ENCODE measurements at regions not wholly inside any gene's neighbourhood (a gene's known extent, or its start where the extent isn't known, plus 50 kb on each side); places are given as distances from the start of the nearest gene placed in this dataset.
"Not testable (repeated sequence)": the region's sequence is repeated elsewhere in the genome, so short reads cannot be mapped to it uniquely, and the experiment has no call there.

GRCh38 chr1:73701826-73702225 lies 496.1 kb downstream of the LRRIQ3 start:
- Mint-ChIP-seq H3K9me3 (peaks cover 3% of the 10 kb centered on the region), H3K36me3 (ENCODE audit: low read depth) (no peaks in the 10 kb centered on the region), H3K4me1 (no peaks in the 10 kb centered on the region), H3K27me3 (no peaks in the 10 kb centered on the region), H3K4me3 (no peak overlapping the region), H3K27ac (no peak overlapping the region)
- no peak for DNase-seq
- no peak for ATAC-seq

DNA sequence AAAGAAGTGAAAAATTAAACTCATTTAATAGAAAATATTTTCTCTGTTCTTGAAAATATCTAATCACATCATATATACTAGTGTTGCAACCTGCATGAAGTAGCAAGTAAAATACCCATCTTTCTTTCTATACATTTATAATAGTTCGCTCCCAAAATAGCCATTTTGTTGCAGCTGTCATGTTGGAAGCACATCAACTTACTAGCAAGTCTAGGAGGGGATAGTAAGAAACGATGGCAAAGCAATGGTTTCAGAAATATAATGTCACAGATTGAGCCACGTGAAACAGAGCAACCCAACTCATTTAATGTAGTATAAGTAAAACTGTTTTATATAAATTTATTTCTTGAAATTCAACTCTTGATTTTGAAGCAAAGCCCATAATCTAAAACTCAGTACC lies 521.8 kb downstream of the LRRIQ3 start:
- Mint-ChIP-seq H3K27ac (no peak overlapping the region), H3K4me3 (no peak overlapping the region), H3K27me3 (no peaks in the 10 kb centered on the region), H3K4me1 (no peaks in the 10 kb centered on the region), H3K36me3 (ENCODE audit: low read depth) (no peaks in the 10 kb centered on the region), H3K9me3 (no peaks in the 10 kb centered on the region)
- ATAC-seq = no peak
- DNase-seq = no peak

DNA sequence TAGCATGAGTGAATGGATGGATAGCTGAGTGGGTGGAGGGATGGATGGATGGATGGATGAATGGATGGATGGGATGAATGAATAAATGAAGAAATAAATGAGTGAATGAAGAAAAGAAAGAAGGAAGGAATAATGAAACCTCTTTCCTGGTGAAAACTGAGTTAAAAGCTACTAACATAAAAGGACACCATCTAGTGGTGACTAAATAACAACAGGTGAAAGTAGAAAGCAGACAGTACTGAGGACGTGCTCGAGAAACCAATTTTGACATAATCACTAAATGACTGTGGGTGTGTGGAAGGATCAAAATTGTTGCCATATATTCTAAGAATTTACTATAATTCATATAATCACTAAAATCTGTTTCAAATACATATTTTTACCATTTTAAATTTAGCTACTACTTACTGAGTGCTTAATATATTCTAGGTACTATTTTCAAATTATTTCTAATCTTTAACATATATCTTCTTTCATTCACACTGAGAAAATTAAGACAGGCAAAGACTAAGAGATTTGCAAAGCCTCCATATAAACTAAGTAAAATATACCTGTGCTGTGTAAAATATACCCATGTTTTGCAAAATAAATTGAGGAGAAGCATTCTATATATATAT lies 522.9 kb downstream of the LRRIQ3 start:
- Mint-ChIP-seq H3K27ac (no peak overlapping the region), H3K4me3 (no peak overlapping the region), H3K27me3 (no peaks in the 10 kb centered on the region), H3K36me3 (ENCODE audit: low read depth) (no peaks in the 10 kb centered on the region), H3K4me1 (no peaks in the 10 kb centered on the region), H3K9me3 (peaks cover 2% of the 10 kb centered on the region)
- no peak for DNase-seq
- ATAC-seq = no peak

- H3K4me1 Mint-ChIP-seq = no peaks in the 10 kb centered on the region
Measured at GRCh38 chr1:73673971-73674370, 524.0 kb downstream of the LRRIQ3 start.

GRCh38 chr1:73671530-73671929 lies 526.4 kb downstream of the LRRIQ3 start:
- DNase-seq (no peak), ATAC-seq (no peak)
- Mint-ChIP-seq H3K27ac (no peak overlapping the region), H3K9me3 (peaks cover 4% of the 10 kb centered on the region), H3K36me3 (ENCODE audit: low read depth) (no peaks in the 10 kb centered on the region), H3K27me3 (no peaks in the 10 kb centered on the region), H3K4me1 (no peaks in the 10 kb centered on the region), H3K4me3 (no peak overlapping the region)

More at GRCh38 chr1:73673971-73674370, 524.0 kb downstream of the LRRIQ3 start:
- ATAC-seq (no peak), DNase-seq (no peak)
- Mint-ChIP-seq H3K36me3 (ENCODE audit: low read depth) (no peaks in the 10 kb centered on the region), H3K27me3 (no peaks in the 10 kb centered on the region), H3K9me3 (peaks cover 4% of the 10 kb centered on the region), H3K27ac (no peak overlapping the region), H3K4me3 (no peak overlapping the region)

DNA sequence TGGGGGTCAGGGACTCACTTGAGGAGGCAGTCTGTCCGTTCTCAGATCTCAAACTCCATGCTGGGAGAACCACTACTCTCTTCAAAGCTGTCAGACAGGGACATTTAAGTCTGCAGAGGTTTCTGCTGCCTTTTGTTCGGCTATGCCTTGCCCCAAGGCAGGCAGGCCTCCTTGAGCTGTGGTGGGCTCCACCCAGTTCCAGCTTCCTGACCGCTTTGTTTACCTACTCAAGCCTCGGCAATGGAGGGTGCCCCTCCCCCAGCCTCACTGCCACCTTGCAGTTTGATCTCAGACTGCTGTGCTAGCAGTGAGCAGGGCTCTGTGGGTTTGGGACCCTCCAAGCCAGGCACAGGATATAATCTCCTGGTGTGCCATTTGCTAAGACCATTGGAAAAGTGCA lies 530.0 kb downstream of the LRRIQ3 start:
- H3K27ac Mint-ChIP-seq; DNase-seq; H3K27me3 Mint-ChIP-seq; H3K9me3 Mint-ChIP-seq; H3K4me1 Mint-ChIP-seq; H3K4me3 Mint-ChIP-seq; H3K36me3 Mint-ChIP-seq (ENCODE audit: low read depth); ATAC-seq: not testable (repeated sequence)

- peaks cover 15% of the 10 kb centered on the region for H3K9me3 Mint-ChIP-seq
- H3K4me1 Mint-ChIP-seq = no peaks in the 10 kb centered on the region
- no peak overlapping the region for H3K4me3 Mint-ChIP-seq
- no peaks in the 10 kb centered on the region for H3K27me3 Mint-ChIP-seq
- H3K36me3 Mint-ChIP-seq (ENCODE audit: low read depth) = no peaks in the 10 kb centered on the region
- no peak overlapping the region for H3K27ac Mint-ChIP-seq
- DNase-seq (no peak), ATAC-seq (no peak)
Measured at GRCh38 chr1:73662526-73662925, 535.5 kb downstream of the LRRIQ3 start.

DNA sequence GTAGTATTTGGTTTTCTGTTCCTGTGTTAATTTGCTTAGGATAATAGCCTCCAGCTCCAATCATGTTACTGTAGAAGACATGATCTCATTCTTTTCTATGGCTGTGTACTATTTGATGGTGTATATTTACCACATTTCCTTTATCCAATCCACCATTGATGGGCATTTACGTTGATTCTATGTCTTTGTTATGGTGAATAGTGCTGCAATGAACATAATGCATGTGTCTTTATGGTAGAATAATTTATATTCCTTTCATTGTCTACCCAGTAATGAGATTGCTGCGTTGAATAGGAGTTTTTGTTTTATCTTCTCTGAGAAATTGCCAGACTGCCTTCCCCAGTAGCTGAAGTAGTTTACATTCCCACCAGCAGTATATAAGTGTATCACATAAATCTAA lies 538.8 kb downstream of the LRRIQ3 start:
- H3K27ac Mint-ChIP-seq = no peak overlapping the region
- peaks cover 15% of the 10 kb centered on the region for H3K9me3 Mint-ChIP-seq
- no peaks in the 10 kb centered on the region for H3K27me3 Mint-ChIP-seq
- H3K4me3 Mint-ChIP-seq = no peak overlapping the region
- no peak for DNase-seq
- no peak for ATAC-seq
- H3K36me3 Mint-ChIP-seq (ENCODE audit: low read depth) = no peaks in the 10 kb centered on the region
- no peaks in the 10 kb centered on the region for H3K4me1 Mint-ChIP-seq

DNA sequence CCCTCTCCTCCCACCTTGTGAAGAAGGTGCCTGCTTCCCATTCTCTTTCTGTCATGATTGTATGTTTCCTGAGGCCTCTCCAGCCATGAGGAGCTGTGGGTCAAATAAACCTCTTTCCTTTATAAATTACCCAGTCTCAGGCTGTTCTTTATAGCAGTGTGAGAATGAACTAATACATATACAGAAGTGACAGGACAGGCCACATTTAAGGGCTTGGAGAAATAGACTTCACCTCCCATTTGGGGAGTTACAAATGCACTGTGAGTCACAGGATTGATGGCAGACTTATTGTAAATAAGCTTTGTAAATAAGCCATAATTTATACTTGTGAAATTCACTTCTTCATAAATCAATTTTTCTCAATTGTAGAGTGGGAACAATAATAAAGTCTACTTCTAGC lies 543.3 kb downstream of the LRRIQ3 start:
- H3K4me3 Mint-ChIP-seq = no peak overlapping the region
- no peak overlapping the region for H3K27ac Mint-ChIP-seq
- no peak for ATAC-seq
- no peak for DNase-seq
- no peaks in the 10 kb centered on the region for H3K27me3 Mint-ChIP-seq
- H3K4me1 Mint-ChIP-seq = no peaks in the 10 kb centered on the region
- no peaks in the 10 kb centered on the region for H3K36me3 Mint-ChIP-seq (ENCODE audit: low read depth)
- H3K9me3 Mint-ChIP-seq = no peaks in the 10 kb centered on the region

GRCh38 chr1:73644198-73644597 lies 553.8 kb downstream of the LRRIQ3 start:
- H3K4me3 Mint-ChIP-seq = no peak overlapping the region
- no peak overlapping the region for H3K27ac Mint-ChIP-seq
- no peaks in the 10 kb centered on the region for H3K4me1 Mint-ChIP-seq
- no peak for DNase-seq
- H3K9me3 Mint-ChIP-seq = peaks cover 2% of the 10 kb centered on the region
- ATAC-seq = no peak
- no peaks in the 10 kb centered on the region for H3K36me3 Mint-ChIP-seq (ENCODE audit: low read depth)
- H3K27me3 Mint-ChIP-seq = no peaks in the 10 kb centered on the region

GRCh38 chr1:73639494-73639893 lies 558.5 kb downstream of the LRRIQ3 start:
- H3K4me3 Mint-ChIP-seq = no peak overlapping the region
- no peak overlapping the region for H3K27ac Mint-ChIP-seq
- DNase-seq = no peak
- no peak for ATAC-seq
- no peaks in the 10 kb centered on the region for H3K9me3 Mint-ChIP-seq
- no peaks in the 10 kb centered on the region for H3K27me3 Mint-ChIP-seq
- H3K4me1 Mint-ChIP-seq = no peaks in the 10 kb centered on the region
- no peaks in the 10 kb centered on the region for H3K36me3 Mint-ChIP-seq (ENCODE audit: low read depth)

- Mint-ChIP-seq H3K27ac (no peak overlapping the region), H3K27me3 (no peaks in the 10 kb centered on the region), H3K4me3 (no peak overlapping the region), H3K4me1 (no peaks in the 10 kb centered on the region), H3K36me3 (ENCODE audit: low read depth) (no peaks in the 10 kb centered on the region), H3K9me3 (no peaks in the 10 kb centered on the region)
- DNase-seq (no peak), ATAC-seq (no peak)
Measured at GRCh38 chr1:73637264-73637663, 560.7 kb downstream of the LRRIQ3 start.

GRCh38 chr1:73635021-73635420 lies 563.0 kb downstream of the LRRIQ3 start:
- no peak overlapping the region for H3K27ac Mint-ChIP-seq
- H3K27me3 Mint-ChIP-seq = no peaks in the 10 kb centered on the region
- no peaks in the 10 kb centered on the region for H3K4me1 Mint-ChIP-seq
- ATAC-seq = no peak
- H3K36me3 Mint-ChIP-seq (ENCODE audit: low read depth) = no peaks in the 10 kb centered on the region
- no peak for DNase-seq
- H3K4me3 Mint-ChIP-seq = no peak overlapping the region
- H3K9me3 Mint-ChIP-seq = no peaks in the 10 kb centered on the region

DNA sequence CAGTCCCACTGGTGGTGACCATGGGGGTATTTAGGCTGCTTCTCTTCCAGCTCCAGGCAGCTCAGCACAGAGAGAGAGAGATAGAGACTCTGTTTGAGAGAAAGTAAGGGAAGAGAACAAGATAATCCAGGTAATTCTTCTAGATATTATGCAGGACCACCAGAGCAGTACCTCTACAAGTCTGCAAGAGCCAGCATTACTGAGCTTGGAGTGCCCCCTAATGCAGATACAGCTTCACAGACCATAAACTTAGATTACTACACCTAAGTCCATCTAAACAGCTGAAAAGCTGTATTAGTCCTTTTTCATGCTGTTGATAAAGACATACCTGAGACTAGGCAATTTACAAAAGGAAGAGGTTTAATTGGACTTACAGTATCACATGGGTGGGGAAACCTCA lies 570.3 kb downstream of the LRRIQ3 start:
- no peaks in the 10 kb centered on the region for H3K36me3 Mint-ChIP-seq (ENCODE audit: low read depth)
- H3K27me3 Mint-ChIP-seq = no peaks in the 10 kb centered on the region
- no peak for DNase-seq

DNA sequence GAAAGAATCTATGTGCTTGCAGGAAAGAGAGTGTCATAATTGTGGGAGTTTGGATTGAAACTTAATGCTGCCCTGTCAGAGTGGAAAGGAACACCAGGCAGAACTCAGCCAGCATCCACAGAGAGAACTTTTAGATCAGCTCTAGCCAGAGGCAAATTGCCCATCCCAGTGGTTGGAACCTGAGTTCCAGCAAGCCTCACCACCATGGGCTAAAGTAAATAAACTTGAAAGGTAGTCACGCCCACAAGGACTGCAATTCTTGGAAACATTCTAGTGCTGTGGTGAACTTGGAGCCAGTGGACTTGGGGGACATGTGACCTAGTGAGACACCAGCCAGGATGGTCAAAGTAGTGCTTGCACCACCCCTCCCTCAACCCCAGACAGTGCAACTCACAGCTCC lies 571.6 kb downstream of the LRRIQ3 start:
- no peak overlapping the region for H3K4me3 Mint-ChIP-seq
- ATAC-seq (no peak), DNase-seq (no peak)
- no peaks in the 10 kb centered on the region for H3K36me3 Mint-ChIP-seq (ENCODE audit: low read depth)
- no peak overlapping the region for H3K27ac Mint-ChIP-seq
- no peaks in the 10 kb centered on the region for H3K4me1 Mint-ChIP-seq
- H3K27me3 Mint-ChIP-seq = no peaks in the 10 kb centered on the region
- H3K9me3 Mint-ChIP-seq = peaks cover 6% of the 10 kb centered on the region

More for the DNA sequence above, 570.3 kb downstream of the LRRIQ3 start:
- peaks cover 6% of the 10 kb centered on the region for H3K9me3 Mint-ChIP-seq
- ATAC-seq = no peak
- H3K4me1 Mint-ChIP-seq = no peaks in the 10 kb centered on the region
- no peak overlapping the region for H3K4me3 Mint-ChIP-seq
- H3K27ac Mint-ChIP-seq = no peak overlapping the region

DNA sequence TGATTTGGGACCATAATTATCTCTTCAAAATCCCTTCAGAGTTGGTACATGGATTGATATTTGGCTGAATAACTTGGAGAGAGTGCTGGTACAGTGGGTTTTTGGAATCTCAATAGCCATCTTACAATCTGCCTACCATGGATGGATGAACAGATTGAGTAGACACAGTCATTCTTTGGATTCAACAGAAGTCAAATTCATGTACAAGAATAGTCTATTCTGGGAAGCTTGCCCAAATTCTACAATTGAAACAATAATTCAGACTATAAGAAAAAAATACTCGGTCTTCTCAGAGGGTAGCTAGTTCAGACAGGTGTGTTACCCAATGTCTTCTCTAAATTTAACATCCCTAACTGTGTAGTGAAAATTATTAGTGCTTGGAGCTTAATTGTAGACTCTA lies 574.0 kb downstream of the LRRIQ3 start:
- no peaks in the 10 kb centered on the region for H3K4me1 Mint-ChIP-seq
- no peaks in the 10 kb centered on the region for H3K36me3 Mint-ChIP-seq (ENCODE audit: low read depth)

More for the DNA sequence above, 574.0 kb downstream of the LRRIQ3 start:
- no peak overlapping the region for H3K4me3 Mint-ChIP-seq
- no peaks in the 10 kb centered on the region for H3K9me3 Mint-ChIP-seq
- H3K27me3 Mint-ChIP-seq = no peaks in the 10 kb centered on the region
- ATAC-seq = no peak
- no peak for DNase-seq
- H3K27ac Mint-ChIP-seq = no peak overlapping the region

Data from activated naive CD8-positive, alpha-beta T cell treated with anti-CD3 and anti-CD28 coated beads, Interleukin-2, amount 50 U/mL, for 24 hours (primary cell).